NCI-H1092 (cell line): ENCODE measurements at regions not wholly inside any gene's neighbourhood (a gene's known extent, or its start where the extent isn't known, plus 50 kb on each side); places are given as distances from the start of the nearest gene placed in this dataset.
"Not testable (repeated sequence)": the region's sequence is repeated elsewhere in the genome, so short reads cannot be mapped to it uniquely, and the experiment has no call there.

ENCODE experiments used
- DNase-seq: peaks from one replicate; lab custom pipeline; 2025; lab: John Stamatoyannopoulos, UW

GRCh38 chr12:28689398-28690175 lies 459.5 kb upstream of the FAR2 start:
- DNase-seq, result no peak

DNA sequence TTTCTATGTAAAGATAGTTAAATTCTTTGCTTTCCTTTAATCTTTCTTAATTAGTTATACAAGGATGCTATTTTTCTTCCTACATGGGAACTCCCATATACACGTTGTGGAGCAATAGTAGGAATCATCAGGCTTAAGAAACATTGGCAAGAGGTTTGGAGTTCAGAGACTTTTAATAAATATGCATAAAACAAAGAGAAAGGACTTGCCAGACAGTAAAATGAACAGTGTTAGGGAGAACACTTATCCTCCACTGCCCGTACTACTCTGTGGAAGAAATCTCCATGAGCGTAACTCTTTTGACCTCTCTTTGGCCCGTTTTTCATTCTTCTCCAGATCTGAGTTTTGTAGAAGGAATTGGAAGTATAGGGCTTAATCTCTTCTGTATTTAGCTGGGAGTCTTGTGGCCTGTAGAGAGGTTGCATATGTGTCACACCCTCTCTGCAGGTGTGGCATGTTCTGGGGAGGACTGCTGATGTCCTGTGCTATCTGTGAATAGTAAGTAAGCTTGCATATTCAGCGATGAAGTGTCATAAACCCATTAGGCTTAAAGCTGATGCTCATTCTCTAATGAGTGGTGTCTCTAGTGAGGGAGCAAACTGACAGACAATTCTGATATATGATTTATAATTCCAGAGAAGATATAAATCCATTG lies 455.4 kb upstream of the FAR2 start:
- DNase-seq, result no peak

- DNase-seq, result no peak
These were observed 450.5 kb upstream of the FAR2 start for GRCh38 chr12:28698553-28698952.

GRCh38 chr12:28699029-28699428 lies 450.0 kb upstream of the FAR2 start:
- DNase-seq, result no peak

GRCh38 chr12:28700161-28700560 lies 448.9 kb upstream of the FAR2 start:
- no peak for DNase-seq

DNA sequence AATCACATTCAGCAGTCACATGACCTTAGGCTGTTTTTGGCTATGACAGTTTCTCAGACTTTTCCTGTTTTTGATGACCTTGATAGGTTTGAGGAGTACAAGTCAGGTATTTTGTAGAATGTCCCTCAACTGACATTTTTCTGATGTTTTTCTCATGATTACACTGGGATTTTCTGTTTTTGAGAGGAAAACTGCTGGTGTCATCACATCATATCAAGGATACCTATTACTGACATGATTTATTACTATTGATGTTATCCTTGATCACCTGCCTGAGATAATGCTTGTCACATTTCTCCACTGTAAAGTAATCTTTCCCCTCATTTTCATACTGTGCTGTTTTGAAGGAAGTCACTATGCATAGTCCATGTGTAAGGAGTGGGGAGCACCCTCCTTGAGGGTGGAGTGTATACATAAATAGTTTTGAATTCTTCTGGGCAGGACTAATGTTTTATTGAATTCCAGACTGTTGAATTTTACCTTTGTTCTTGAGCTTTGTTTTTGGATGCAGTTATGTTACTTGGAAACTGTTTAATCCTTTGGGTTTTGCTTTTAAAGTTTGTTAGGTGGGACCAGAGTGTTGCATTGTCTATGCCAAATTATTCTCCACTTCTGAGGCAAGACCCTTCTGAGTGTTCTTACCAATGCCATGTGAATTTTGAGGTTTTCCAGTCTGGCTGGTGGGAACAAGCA lies 444.5 kb upstream of the FAR2 start:
- no peak for DNase-seq

GRCh38 chr12:28708918-28709371 lies 440.1 kb upstream of the FAR2 start:
- DNase-seq, result no peak

- DNase-seq, result no peak
These were observed 438.9 kb upstream of the FAR2 start for GRCh38 chr12:28709986-28710685.

GRCh38 chr12:28710882-28711281 lies 438.2 kb upstream of the FAR2 start:
- no peak for DNase-seq

- DNase-seq, result no peak
These were observed 437.7 kb upstream of the FAR2 start for GRCh38 chr12:28711421-28711820.

DNA sequence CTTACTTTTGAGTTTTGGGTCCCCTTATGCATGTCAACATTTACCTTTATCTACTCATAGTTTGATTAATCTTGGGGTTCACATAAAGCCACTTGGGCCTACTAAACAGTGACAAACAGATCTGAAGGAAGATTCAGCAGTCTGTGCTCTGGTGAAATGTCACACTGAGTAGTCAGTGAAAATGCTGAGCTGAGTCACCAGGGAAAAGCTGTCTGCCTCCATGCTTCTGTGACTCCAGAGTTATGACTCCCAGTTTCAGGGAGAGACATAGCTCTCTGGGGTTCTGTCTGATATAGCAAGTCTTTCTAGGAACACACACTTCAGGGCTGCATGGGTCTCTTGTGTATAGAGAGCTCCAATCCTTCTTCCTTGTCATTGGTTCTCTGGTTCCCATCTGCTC lies 406.3 kb upstream of the FAR2 start:
- DNase-seq, result no peak

- DNase-seq, result no peak
These were observed 402.2 kb upstream of the FAR2 start for GRCh38 chr12:28746734-28747325.

- DNase-seq, result no peak
These were observed 398.0 kb upstream of the FAR2 start for GRCh38 chr12:28750946-28751685.

DNA sequence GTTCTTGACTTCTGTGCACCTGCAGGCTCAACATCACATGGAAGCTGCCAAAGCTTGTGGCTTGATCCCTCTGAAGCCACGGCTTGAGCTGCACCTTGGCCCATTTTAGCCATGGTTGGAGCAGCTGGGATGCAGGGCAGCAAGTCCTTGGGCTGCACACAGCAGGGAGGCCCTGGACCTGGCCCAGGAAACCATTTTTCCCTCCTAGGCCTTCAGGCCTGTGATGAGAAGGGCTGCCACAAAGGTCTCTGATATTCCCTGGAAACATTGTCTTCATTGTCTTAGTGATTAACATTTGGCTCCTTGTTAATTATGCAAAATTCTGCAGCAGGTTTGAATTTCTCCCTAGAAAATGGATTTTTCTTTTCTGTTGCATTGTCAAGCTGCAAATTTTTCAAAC lies 394.1 kb upstream of the FAR2 start:
- no peak for DNase-seq

DNA sequence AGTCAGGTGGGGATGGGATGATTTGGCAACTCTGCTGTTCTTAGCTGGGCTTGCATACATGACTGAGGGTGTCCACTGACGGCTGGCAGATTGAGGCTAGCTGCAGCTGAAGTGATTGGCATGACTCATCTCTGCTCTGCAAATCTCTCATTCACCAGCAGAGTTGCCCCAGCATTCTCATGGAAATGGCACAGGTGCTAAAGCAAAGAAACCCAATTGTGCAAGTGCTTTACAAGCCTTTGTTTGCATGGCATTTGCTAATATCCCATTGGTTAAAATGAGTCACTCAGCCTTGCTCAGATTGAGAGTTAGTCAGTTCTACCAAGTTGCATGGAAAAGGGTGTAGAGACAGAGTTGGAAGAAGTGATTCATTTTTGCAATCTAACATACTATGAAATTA lies 389.7 kb upstream of the FAR2 start:
- DNase-seq, result no peak

- not testable (repeated sequence) for DNase-seq
These were observed 388.8 kb upstream of the FAR2 start for GRCh38 chr12:28760040-28760903.

DNA sequence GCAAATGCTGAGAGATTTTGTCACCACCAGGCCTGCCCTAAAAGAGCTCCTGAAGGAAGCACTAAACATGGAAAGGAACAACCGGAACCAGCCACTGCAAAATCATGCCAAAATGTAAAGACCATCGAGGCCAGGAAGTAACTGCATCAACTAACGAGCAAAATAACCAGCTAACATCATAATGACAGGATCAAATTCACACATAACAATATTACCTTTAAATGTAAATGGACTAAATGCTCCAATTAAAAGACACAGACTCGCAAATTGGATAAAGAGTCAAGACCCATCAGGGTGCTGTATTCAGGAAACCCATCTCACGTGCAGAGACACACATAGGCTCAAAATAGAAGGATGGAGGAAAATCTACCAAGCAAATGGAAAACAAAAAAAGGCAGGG lies 387.2 kb upstream of the FAR2 start:
- not testable (repeated sequence) for DNase-seq

GRCh38 chr12:28766398-28766797 lies 382.7 kb upstream of the FAR2 start:
- no peak for DNase-seq

DNA sequence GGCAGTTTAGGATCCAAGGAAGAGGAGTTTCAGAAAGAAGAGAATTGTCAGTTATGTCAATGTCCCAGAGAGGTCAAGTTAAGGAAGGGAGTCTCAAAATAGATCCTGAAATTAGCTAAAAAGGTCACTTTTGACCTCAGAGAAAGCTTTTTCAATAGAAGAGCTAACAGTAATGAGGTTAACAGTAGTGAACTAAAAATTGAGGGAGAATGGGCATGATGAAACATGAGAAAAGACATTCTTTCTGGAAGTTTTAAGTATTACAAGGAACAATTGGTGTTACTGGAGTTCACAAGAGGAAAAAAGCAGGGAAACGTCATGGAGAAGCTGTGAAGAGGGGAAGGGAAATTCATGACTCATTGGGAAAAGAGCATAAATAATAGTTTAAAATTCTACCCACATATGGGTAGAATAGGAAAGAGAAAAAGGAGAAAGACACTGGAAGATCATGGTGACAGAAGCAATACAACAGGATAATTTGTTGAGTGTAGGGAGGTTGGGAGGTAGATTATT lies 381.2 kb upstream of the FAR2 start:
- no peak for DNase-seq

DNA sequence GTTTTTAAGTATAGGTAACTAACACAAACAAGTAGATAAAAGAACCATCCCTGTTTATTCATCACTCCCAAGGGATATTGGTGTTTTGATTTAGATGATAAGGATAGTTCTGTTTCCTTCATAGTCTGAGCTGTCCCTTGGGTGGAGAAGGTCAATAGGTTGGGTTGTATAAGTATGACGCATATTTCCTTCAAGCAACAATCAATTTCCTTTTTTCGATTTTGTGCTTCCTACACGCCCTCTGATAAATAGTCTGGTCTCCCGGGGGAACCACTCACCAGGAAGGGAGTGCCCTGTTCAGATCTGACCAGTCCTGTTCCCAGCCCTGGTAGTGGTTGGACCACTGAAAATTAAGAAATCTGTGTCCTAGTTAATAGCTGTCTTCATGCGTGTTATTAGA lies 378.8 kb upstream of the FAR2 start:
- DNase-seq, result no peak
